Activated CD8-positive, alpha-beta T cell treated with anti-CD3 and anti-CD28 coated beads, Interleukin-2, amount 10 ng/mL, durations not matched to agents 7 days and 5 days (primary cell): ENCODE measurements at regions not wholly inside any gene's neighbourhood (a gene's known extent, or its start where the extent isn't known, plus 50 kb on each side); places are given as distances from the start of the nearest gene placed in this dataset.

Experiments used
- ATAC-seq: fragments of 150-1000 bp; cut with Tn5 transposase; one replicate; pipeline ENCODE4 v1.10.0; 2021; ENCODE audit warnings: moderate library complexity
- CTCF ChIA-PET: fragments of 350-600 bp; sonication (Branson Sonifier 250); formaldehyde crosslinking; loops from one replicate; lab custom pipeline; 2021; ENCODE audit warnings: antibody characterized with exemption; lab: Charles Lee
- POLR2A ChIA-PET: fragments of 350-600 bp; sonication (Branson Sonifier 250); formaldehyde crosslinking; loops from one replicate; lab custom pipeline; 2021; ENCODE audit warnings: antibody characterized with exemption; lab: Charles Lee
- DNase-seq: peaks from one replicate; pipeline ENCODE4 v3.0.0-alpha.2; 2020
- H3K27ac Mint-ChIP-seq: one replicate; pipeline ENCODE4 v1.8.0; 2021; ENCODE audit warnings: mild to moderate bottlenecking, mixed read lengths
- H3K27me3 Mint-ChIP-seq: one replicate; pipeline ENCODE4 v1.8.0; 2021; ENCODE audit warnings: low read depth, mixed read lengths
- H3K36me3 Mint-ChIP-seq: one replicate; pipeline ENCODE4 v1.8.0; 2021; ENCODE audit warnings: low read depth, mixed read lengths
- H3K4me1 Mint-ChIP-seq: one replicate; pipeline ENCODE4 v1.8.0; 2021; ENCODE audit warnings: low read depth, mixed read lengths
- H3K4me3 Mint-ChIP-seq: one replicate; pipeline ENCODE4 v1.8.0; 2021; ENCODE audit warnings: mild to moderate bottlenecking, mixed read lengths
- H3K9me3 Mint-ChIP-seq: one replicate; pipeline ENCODE4 v1.8.0; 2022; ENCODE audit warnings: mixed read lengths; ENCODE audit not compliant: insufficient read depth

DNA sequence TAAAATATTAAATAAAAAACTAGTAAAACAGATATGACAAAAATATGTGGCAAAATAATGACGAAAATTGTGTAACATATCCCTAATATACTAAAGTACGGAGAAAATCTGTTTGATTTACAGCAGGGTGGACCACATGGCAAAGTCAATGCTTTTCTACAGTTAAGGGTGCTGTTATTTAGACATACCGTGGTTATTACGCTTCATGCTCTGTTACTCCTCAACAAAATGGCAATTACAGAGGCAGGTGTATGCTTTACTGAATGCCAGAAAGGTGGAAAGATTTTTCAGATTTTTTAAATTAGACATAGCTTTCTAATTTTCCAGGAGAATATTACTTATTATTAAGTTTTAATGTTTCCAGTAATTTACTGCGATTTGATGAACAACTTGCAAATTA, 343.9 kb upstream of the DPYD start:
- Mint-ChIP-seq H3K4me3 (no peak overlapping the region), H3K27ac (no peak overlapping the region), H3K4me1 (no peaks in the 10 kb centered on the region), H3K27me3 (peaks cover 3% of the 10 kb centered on the region), H3K9me3 (no peaks in the 10 kb centered on the region), H3K36me3 (no peaks in the 10 kb centered on the region)
- ChIA-PET POLR2A (no interaction called here), CTCF (no interaction called here)
- ATAC-seq = no peak
- no peak for DNase-seq

GRCh38 chr1:98260839-98261238, 340.0 kb upstream of the DPYD start:
- no peak for ATAC-seq
- no peaks in the 10 kb centered on the region for H3K36me3 Mint-ChIP-seq
- no peak overlapping the region for H3K27ac Mint-ChIP-seq
- H3K4me1 Mint-ChIP-seq = no peaks in the 10 kb centered on the region
- no peaks in the 10 kb centered on the region for H3K9me3 Mint-ChIP-seq
- no peaks in the 10 kb centered on the region for H3K27me3 Mint-ChIP-seq
- ChIA-PET POLR2A (no interaction called here), CTCF (no interaction called here)
- DNase-seq = no peak
- no peak overlapping the region for H3K4me3 Mint-ChIP-seq

DNA sequence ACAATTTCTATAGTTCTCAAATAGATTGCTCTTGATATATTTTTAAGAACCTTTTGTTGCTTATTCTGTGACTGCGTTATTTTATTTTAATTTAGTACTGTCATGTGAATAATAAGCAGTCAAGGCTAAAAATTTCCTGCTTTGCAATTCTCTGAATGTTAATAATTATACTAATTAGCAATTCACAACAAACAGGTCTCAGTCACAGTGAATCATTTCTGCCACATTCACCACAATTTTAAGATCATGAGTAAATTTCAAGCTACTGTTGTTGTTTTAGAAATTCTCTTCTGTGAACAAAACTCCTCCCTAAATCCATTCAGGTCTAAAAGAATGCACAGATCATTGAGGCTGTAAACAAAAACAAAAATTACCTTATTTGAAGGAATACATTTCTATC, 339.6 kb upstream of the DPYD start:
- POLR2A ChIA-PET = no interaction called here
- Mint-ChIP-seq H3K4me3 (no peak overlapping the region), H3K36me3 (no peaks in the 10 kb centered on the region), H3K4me1 (no peaks in the 10 kb centered on the region), H3K27me3 (no peaks in the 10 kb centered on the region), H3K9me3 (no peaks in the 10 kb centered on the region), H3K27ac (no peak overlapping the region)
- CTCF ChIA-PET = no interaction called here
- DNase-seq = no peak
- ATAC-seq = no peak

- CTCF ChIA-PET = no interaction called here
- Mint-ChIP-seq H3K4me3 (no peak overlapping the region), H3K9me3 (no peaks in the 10 kb centered on the region), H3K27ac (no peak overlapping the region), H3K4me1 (no peaks in the 10 kb centered on the region), H3K27me3 (no peaks in the 10 kb centered on the region), H3K36me3 (no peaks in the 10 kb centered on the region)
- POLR2A ChIA-PET = no interaction called here
- ATAC-seq (no peak), DNase-seq (no peak)
Measured at GRCh38 chr1:98256700-98257099, 335.9 kb upstream of the DPYD start.

GRCh38 chr1:98253145-98253544, 332.3 kb upstream of the DPYD start:
- no peak for DNase-seq
- H3K4me3 Mint-ChIP-seq = no peak overlapping the region
- no peaks in the 10 kb centered on the region for H3K9me3 Mint-ChIP-seq
- ATAC-seq = no peak
- no peaks in the 10 kb centered on the region for H3K27me3 Mint-ChIP-seq
- H3K4me1 Mint-ChIP-seq = no peaks in the 10 kb centered on the region
- no peaks in the 10 kb centered on the region for H3K36me3 Mint-ChIP-seq
- ChIA-PET CTCF (no interaction called here), POLR2A (no interaction called here)
- no peak overlapping the region for H3K27ac Mint-ChIP-seq

- POLR2A ChIA-PET = no interaction called here
- CTCF ChIA-PET = no interaction called here
- Mint-ChIP-seq H3K4me3 (no peak overlapping the region), H3K27me3 (no peaks in the 10 kb centered on the region), H3K27ac (no peak overlapping the region), H3K36me3 (no peaks in the 10 kb centered on the region), H3K9me3 (no peaks in the 10 kb centered on the region), H3K4me1 (no peaks in the 10 kb centered on the region)
- DNase-seq (no peak), ATAC-seq (no peak)
Measured at GRCh38 chr1:98251497-98251896, 330.7 kb upstream of the DPYD start.

DNA sequence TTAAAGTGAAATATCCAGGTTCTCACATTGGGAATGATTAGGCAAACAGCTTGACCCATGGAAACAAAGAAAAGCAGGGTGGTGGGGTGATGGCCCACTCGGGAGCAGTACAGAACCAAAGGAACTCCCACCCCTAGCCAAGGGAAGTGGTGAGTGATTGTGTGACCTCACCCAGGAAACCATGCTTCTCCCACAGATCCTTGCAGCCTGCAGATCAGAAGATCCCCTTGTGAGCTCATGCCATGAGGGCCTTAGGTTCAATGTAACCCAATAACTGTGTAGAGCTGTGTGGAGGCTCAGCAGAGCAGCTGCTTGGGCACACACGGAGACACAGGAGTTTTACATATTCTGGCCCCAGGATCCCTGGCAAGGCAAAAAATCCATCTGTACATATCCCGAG, 311.8 kb upstream of the DPYD start:
- no peak for ATAC-seq
- Mint-ChIP-seq H3K4me1 (peaks cover 6% of the 10 kb centered on the region), H3K36me3 (no peaks in the 10 kb centered on the region), H3K4me3 (no peak overlapping the region), H3K9me3 (peaks cover 13% of the 10 kb centered on the region), H3K27me3 (no peaks in the 10 kb centered on the region), H3K27ac (no peak overlapping the region)
- ChIA-PET POLR2A (no interaction called here), CTCF (no interaction called here)
- no peak for DNase-seq

DNA sequence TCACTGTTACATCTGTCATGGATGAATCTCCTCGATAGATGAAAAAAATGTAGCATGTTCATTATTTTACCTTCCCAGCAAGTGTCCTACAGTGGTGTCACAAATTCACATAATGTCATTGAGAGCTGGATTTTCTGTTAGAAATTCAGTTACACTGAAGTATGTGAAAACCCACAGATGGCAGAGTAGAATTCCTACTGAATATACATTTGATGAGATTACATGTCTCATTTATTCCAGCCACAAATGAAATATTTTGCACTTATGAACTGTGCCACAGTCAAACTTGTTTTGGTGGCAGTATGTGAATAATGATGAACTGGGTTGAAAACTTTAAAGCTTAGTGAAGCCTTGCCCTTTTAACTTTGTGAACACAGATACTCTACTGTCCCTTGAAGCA, 301.9 kb upstream of the DPYD start:
- no peak overlapping the region for H3K27ac Mint-ChIP-seq
- H3K4me1 Mint-ChIP-seq = no peaks in the 10 kb centered on the region
- peaks cover 3% of the 10 kb centered on the region for H3K27me3 Mint-ChIP-seq
- CTCF ChIA-PET = no interaction called here
- ATAC-seq (no peak), DNase-seq (no peak)
- no peaks in the 10 kb centered on the region for H3K36me3 Mint-ChIP-seq
- POLR2A ChIA-PET = no interaction called here
- no peaks in the 10 kb centered on the region for H3K9me3 Mint-ChIP-seq
- no peak overlapping the region for H3K4me3 Mint-ChIP-seq

DNA sequence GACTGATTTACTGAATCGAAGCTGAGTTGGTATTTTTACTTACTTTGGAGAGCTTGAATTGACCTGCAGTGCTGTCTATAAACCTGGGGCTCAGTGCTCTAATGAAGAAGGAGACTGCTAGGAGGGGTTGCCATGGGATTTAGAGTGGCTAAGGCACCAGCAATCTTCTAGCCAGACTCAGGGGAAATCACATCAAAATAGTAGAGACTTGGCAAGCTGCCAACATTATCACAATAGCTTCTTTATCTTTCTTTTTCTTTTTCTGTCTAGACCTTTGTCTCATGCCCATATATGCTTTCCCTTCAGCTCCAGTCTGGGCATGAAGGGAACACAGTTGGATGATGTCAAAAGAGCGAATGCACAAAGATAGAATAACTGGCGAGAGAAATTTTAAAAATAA, 301.1 kb upstream of the DPYD start:
- DNase-seq (no peak), ATAC-seq (no peak)
- CTCF ChIA-PET = no interaction called here
- H3K27ac Mint-ChIP-seq = no peak overlapping the region
- POLR2A ChIA-PET = no interaction called here
- H3K9me3 Mint-ChIP-seq = no peaks in the 10 kb centered on the region
- no peak overlapping the region for H3K4me3 Mint-ChIP-seq
- H3K27me3 Mint-ChIP-seq = peaks cover 3% of the 10 kb centered on the region
- no peaks in the 10 kb centered on the region for H3K36me3 Mint-ChIP-seq
- no peaks in the 10 kb centered on the region for H3K4me1 Mint-ChIP-seq

GRCh38 chr1:98217601-98218000, 296.8 kb upstream of the DPYD start:
- Mint-ChIP-seq H3K4me1 (no peaks in the 10 kb centered on the region), H3K4me3 (no peak overlapping the region), H3K27me3 (peaks cover 3% of the 10 kb centered on the region), H3K36me3 (no peaks in the 10 kb centered on the region), H3K9me3 (no peaks in the 10 kb centered on the region), H3K27ac (no peak overlapping the region)
- ATAC-seq (no peak), DNase-seq (no peak)
- CTCF ChIA-PET = no interaction called here
- POLR2A ChIA-PET = no interaction called here

GRCh38 chr1:98216304-98216703, 295.5 kb upstream of the DPYD start:
- Mint-ChIP-seq H3K36me3 (no peaks in the 10 kb centered on the region), H3K27ac (no peak overlapping the region), H3K4me3 (no peak overlapping the region), H3K9me3 (no peaks in the 10 kb centered on the region), H3K4me1 (no peaks in the 10 kb centered on the region), H3K27me3 (peaks cover 3% of the 10 kb centered on the region)
- ATAC-seq (no peak), DNase-seq (no peak)
- CTCF ChIA-PET = no interaction called here
- POLR2A ChIA-PET = no interaction called here

GRCh38 chr1:98211271-98211845, 290.5 kb upstream of the DPYD start:
- no peaks in the 10 kb centered on the region for H3K27me3 Mint-ChIP-seq
- no peak for ATAC-seq
- POLR2A ChIA-PET = no interaction called here
- H3K4me1 Mint-ChIP-seq = no peaks in the 10 kb centered on the region
- no peak overlapping the region for H3K27ac Mint-ChIP-seq
- no peak for DNase-seq
- H3K4me3 Mint-ChIP-seq = no peak overlapping the region
- CTCF ChIA-PET = no interaction called here
- H3K36me3 Mint-ChIP-seq = no peaks in the 10 kb centered on the region
- H3K9me3 Mint-ChIP-seq = no peaks in the 10 kb centered on the region

DNA sequence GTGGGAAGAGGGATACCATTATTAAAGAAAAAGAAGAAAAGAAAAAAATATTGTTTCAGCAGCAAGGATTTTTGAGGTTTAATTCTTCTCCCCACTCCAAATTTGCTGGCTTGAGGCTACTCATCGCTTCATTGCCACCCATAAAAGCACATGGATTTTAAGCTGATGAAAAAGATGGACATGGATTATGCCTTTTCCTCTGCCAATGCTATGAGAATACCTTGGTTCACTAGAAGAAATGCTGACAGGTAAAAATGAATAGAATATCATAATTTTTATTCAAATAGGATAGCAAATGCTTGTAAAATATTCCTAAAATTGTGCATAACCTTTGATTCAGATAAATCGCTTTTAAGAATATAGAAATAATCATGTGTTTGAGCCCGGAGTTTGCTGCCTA, 289.7 kb upstream of the DPYD start:
- H3K4me1 Mint-ChIP-seq = no peaks in the 10 kb centered on the region
- no peaks in the 10 kb centered on the region for H3K9me3 Mint-ChIP-seq
- H3K27ac Mint-ChIP-seq = no peak overlapping the region
- DNase-seq (no peak), ATAC-seq (no peak)
- H3K36me3 Mint-ChIP-seq = no peaks in the 10 kb centered on the region
- H3K27me3 Mint-ChIP-seq = no peaks in the 10 kb centered on the region
- POLR2A ChIA-PET = no interaction called here
- CTCF ChIA-PET = no interaction called here
- H3K4me3 Mint-ChIP-seq = no peak overlapping the region
